GDM1 (cell line): ENCODE measurements at regions not wholly inside any gene's neighbourhood (a gene's known extent, or its start where the extent isn't known, plus 50 kb on each side); places are given as distances from the start of the nearest gene placed in this dataset.

ENCODE experiments used
- DNase-seq: peaks from one replicate; lab custom pipeline; 2025; lab: John Stamatoyannopoulos, UW

DNA sequence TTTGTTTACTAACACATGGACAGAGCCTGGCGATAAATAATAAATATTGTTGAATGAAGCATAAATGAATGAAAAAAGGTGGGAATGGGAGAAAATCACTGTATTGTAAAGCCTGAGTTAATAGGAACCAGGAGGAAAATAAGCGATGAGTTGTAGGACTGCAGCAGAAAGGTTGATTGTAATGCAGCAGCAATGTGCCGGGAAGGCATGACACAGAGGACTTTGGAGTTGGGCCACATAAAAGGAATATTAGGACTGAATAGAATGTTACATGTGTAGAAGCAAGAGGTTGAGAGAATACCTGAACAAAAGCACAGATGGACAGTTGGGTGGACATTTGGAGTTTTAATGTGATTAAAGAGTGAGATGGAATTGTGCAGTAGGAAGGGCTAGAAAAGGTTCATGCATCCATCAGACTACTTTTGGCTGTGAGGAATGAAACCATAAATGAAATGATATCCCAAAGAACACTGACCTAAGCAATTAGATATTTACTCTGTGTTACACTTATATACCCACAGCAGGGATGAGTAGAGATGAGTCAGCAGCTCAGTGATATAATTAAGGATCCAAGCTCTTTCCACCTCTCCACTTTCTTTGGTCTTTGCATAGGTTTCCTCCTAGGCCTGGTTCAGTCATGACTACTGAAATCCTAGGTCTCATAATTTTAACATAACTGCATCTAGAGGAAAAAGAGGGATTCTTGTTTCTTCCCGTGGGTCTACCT, 55.4 kb downstream of the CCER1 start:
- DNase-seq = no peak

DNA sequence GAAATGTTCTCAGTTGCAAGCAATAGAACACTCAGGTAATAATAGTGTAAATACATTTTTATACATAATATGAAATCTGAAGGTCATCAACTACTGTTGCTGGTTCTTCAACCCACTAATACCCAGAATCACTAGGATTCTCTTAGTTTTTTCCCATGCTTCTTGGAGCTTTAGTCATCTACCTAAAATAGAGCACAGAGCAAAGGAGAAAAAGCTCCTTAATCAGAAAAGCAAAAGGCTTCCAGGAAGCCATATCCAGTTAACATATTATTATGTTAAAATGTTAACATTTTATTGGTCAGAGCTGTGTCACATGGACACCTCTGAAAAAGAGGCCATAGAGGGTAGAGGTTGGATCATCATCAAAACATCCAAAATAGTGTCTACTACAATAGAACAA, 57.0 kb downstream of the CCER1 start:
- no peak for DNase-seq

GRCh38 chr12:90897316-90897715, 57.7 kb downstream of the CCER1 start:
- DNase-seq = no peak

DNA sequence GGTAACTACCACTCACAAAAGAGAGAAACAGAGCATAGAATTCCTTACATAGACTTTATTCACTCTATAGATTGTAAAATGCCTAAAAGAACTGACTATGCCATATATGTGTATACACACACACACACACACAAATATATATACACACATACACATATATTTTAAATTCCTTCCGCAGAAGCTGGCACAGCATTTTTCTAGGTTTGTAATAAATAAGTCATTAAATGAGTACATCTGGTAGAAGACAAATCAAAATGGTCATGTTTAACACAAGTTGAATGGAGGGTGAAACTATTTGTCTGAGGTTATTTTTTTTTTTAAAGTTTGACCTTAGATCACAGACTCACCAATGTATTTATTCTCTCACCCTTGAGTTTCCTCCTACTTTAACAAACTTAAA, 58.2 kb downstream of the CCER1 start:
- no peak for DNase-seq

DNA sequence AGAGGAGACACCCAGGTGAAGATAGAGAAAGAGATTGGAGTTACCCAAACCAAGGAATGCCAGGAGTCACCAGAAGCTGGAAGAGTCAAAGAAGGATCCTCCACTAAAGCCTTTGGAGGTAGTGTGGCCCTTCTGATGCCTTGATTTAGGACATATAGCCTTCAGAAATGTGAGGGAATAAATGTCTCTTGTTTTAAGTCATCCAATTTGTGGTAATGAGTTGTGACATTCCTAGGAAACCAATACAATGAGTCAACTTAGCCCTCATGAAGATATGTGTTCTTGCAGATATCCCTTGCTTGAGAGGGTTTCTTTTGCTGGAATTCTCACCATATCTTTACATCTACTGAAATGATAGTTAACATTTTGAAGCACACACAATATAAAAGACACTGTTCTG, 58.8 kb downstream of the CCER1 start:
- no peak for DNase-seq

- no peak for DNase-seq
Observed at GRCh38 chr12:90888316-90888715, 66.7 kb downstream of the CCER1 start.

DNA sequence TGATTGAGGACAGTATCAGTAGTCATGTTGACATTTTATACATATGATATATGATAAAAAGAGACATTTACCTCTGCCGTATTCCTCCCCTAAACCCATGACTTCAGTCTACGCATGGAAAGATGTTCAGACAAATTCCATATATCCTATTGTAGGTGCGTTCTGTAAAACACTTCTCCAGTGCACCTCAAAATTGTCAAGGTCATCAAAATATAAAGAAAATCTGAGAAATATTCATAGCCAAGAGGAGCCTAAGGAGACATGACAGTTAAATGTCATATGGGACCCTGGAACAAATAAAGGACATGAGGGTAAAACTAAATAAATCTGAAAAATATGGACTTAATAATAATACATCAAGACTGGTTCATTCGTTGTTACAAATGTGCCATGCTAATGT, 71.5 kb downstream of the CCER1 start:
- no peak for DNase-seq

GRCh38 chr12:90871726-90872096, 83.3 kb downstream of the CCER1 start:
- DNase-seq = no peak

GRCh38 chr12:90870971-90871725, 83.8 kb downstream of the CCER1 start:
- DNase-seq = no peak

GRCh38 chr12:90868626-90869025, 86.3 kb downstream of the CCER1 start:
- DNase-seq = no peak

- no peak for DNase-seq
Observed at GRCh38 chr12:90859591-90859990, 95.4 kb downstream of the CCER1 start.

GRCh38 chr12:90858252-90858651, 96.7 kb downstream of the CCER1 start:
- DNase-seq = no peak

DNA sequence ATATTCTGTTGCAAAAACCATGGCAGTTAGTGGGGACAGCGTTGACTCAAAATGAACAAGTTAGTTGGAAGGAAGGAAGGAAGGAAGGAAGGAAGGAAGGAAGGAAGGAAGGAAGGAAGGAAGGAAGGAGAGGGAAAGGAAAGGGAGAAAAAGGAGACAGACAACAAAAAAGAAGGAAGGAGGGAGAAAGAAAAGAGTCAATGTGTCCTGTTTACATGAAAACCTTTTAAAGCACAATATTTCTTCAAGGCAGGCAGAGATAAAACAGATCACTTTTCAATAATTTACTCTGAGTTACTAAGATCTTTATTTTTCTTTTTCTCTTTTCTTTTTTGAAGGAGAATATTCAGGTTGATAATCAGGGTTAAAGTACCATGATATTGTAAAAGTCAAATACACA, 99.4 kb downstream of the CCER1 start:
- no peak for DNase-seq

GRCh38 chr12:90854136-90854689, 100.8 kb downstream of the CCER1 start:
- DNase-seq = no peak

- DNase-seq = no peak
Observed at GRCh38 chr12:90851800-90852718, 102.9 kb downstream of the CCER1 start.

DNA sequence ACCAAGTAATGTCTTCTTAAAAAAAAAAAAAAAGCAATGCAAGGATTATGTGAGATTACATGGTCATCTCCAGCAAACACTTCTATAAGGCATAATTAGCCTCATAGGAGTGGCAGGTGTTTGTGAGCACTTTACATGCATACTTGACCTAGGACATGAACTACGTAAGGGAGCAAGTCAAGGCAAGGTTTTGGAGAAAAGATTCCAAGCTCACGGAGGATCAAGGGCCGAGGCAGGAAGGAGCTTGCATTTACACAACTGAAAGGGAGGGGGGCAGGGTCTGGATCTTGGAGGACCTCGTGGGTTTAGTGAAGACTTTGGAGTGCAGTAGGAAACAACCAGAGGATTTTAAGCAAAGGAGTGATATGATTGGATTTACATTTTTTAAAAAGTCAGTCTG, 112.5 kb downstream of the CCER1 start:
- DNase-seq = no peak

- no peak for DNase-seq
Observed at GRCh38 chr12:90841336-90841735, 113.6 kb downstream of the CCER1 start.

GRCh38 chr12:90839346-90839745, 115.6 kb downstream of the CCER1 start:
- DNase-seq = no peak

DNA sequence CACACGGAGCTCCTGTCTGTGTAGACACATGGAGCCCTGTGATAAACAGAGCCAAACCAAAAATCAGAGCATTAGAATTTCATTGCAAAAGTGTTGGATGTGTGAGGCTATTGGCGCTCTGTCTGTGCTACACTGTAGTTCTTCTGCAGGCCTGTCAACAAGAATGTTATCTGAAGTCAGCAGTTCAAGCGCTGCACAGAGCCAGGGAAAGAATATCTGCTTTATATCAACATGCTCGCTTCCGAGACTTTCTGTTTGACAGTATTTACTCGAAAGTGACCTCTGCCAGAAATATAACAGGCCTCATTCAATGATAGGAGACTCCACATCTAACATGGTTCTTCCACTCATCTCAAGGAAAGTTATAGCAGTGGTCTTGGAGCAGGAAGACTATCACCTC, 118.3 kb downstream of the CCER1 start:
- DNase-seq = no peak

DNA sequence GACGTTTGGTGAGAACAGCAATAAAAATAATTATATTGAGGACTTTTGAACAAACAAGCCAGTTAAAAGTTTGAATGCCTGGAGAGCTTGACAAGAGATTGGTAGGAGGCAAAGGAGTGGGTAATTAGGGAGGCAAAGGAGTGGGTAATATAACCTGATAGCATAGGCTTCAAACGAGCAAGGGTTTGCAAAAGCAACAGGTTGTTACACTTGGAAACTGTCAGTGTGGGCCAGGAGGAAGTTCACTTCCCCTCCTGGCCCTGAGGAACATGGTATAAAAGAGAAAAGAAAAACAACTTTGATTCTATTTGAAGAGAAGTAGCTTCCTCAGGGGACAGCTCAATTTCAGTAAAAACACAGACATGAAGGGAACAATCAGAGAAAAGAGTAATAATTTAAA, 121.7 kb downstream of the CCER1 start:
- DNase-seq = no peak

DNA sequence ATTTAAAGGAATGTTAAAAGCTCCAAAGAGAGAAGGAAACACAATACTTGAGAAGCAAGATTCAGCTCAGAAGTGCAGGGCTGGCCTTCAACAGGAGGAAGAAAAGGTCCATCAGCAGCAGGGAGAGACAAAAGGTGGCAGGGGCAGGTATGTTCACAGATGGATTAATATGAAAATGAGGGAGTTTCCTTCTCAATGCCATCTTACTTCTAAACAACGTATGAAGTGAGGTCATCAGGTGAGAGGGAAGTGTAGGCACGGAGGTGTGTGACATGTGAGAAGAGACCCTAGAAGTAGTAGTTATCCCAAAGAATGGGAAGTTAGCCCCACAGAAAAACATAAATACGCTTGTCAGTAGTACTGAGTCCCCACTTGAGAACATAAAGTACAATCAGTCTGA, 122.5 kb downstream of the CCER1 start:
- no peak for DNase-seq

GRCh38 chr12:90831712-90832111, 123.3 kb downstream of the CCER1 start:
- DNase-seq = no peak
